Retina (tissue), 1 donor: ENCODE measurements at regions not wholly inside any gene's neighbourhood (a gene's known extent, or its start where the extent isn't known, plus 50 kb on each side); places are given as distances from the start of the nearest gene placed in this dataset.

ENCODE experiments used
- DNase-seq: peaks from one replicate; pipeline ENCODE4 v3.0.0-alpha.2; 2016

- DNase-seq = peak; percentile 77
These were observed 100.8 kb downstream of the PPM1A start for GRCh38 chr14:60349663-60350365.

GRCh38 chr14:60350366-60350720, 101.3 kb downstream of the PPM1A start:
- DNase-seq = peak; percentile 47

GRCh38 chr14:60353420-60353819, 104.4 kb downstream of the PPM1A start:
- DNase-seq = peak; percentile 64

- DNase-seq = no peak
These were observed 106.7 kb downstream of the PPM1A start for GRCh38 chr14:60355768-60356167.

- peak; percentile 66 for DNase-seq
These were observed 107.4 kb downstream of the PPM1A start for GRCh38 chr14:60356386-60356785.

GRCh38 chr14:60356906-60357550, 108.0 kb downstream of the PPM1A start:
- DNase-seq = peak; percentile 83

- peak; percentile 63 for DNase-seq
These were observed 108.6 kb downstream of the PPM1A start for GRCh38 chr14:60357551-60358149.

- no peak for DNase-seq
These were observed 114.3 kb downstream of the PPM1A start for GRCh38 chr14:60363275-60363674.

- no peak for DNase-seq
These were observed 114.7 kb downstream of the PPM1A start for GRCh38 chr14:60363687-60364086.

GRCh38 chr14:60381909-60382308, 104.0 kb downstream of the C14orf39 start:
- no peak for DNase-seq
